ENCODE measurements at regions not wholly inside any gene's neighbourhood (a gene's known extent, or its start where the extent isn't known, plus 50 kb on each side); places are given as distances from the start of the nearest gene placed in this dataset.
"Not testable (repeated sequence)": the region's sequence is repeated elsewhere in the genome, so short reads cannot be mapped to it uniquely, and the experiment has no call there.

GRCh38 chr1:244768804-244769203 is 66.7 kb upstream of the COX20 start:
- TF ChIP-seq CTCF (IDR thresholded peaks at IDR 0.05; ENCODE audit: low read depth, low read length) = no peak
- no peak overlapping the region for H3K4me3 ChIP-seq
- no peaks in the 10 kb centered on the region for H3K4me1 ChIP-seq (ENCODE audit: low read depth)
- H3K27me3 ChIP-seq = no peaks in the 10 kb centered on the region
- DNase-seq (ENCODE audit: low read depth in 1 of 2, low spot score in 1 of 2) = no peak
- no peak overlapping the region for H3K27ac ChIP-seq
- no peaks in the 10 kb centered on the region for H3K9me3 ChIP-seq (ENCODE audit: low read depth)
- H3K36me3 ChIP-seq = no peaks in the 10 kb centered on the region

GRCh38 chr1:244770556-244770955 is 64.9 kb upstream of the COX20 start:
- H3K27ac ChIP-seq; H3K27me3 ChIP-seq; H3K4me3 ChIP-seq; DNase-seq (ENCODE audit: low read depth in 1 of 2, low spot score in 1 of 2); H3K4me1 ChIP-seq (ENCODE audit: low read depth); H3K36me3 ChIP-seq; H3K9me3 ChIP-seq (ENCODE audit: low read depth): not testable (repeated sequence)

- Histone ChIP-seq H3K4me1 (ENCODE audit: low read depth) (no peaks in the 10 kb centered on the region), H3K36me3 (no peaks in the 10 kb centered on the region), H3K9me3 (ENCODE audit: low read depth) (no peaks in the 10 kb centered on the region), H3K27me3 (no peaks in the 10 kb centered on the region), H3K27ac (no peak overlapping the region), H3K4me3 (no peak overlapping the region)
- DNase-seq (ENCODE audit: low read depth in 1 of 2, low spot score in 1 of 2) = no peak
- no peak for TF ChIP-seq CTCF (IDR thresholded peaks at IDR 0.05; ENCODE audit: low read depth, low read length)
Observed at GRCh38 chr1:244773513-244773912, 61.9 kb upstream of the COX20 start.

- H3K27me3 ChIP-seq; H3K9me3 ChIP-seq (ENCODE audit: low read depth); DNase-seq (ENCODE audit: low read depth in 1 of 2, low spot score in 1 of 2); H3K4me1 ChIP-seq (ENCODE audit: low read depth); H3K4me3 ChIP-seq; H3K36me3 ChIP-seq; H3K27ac ChIP-seq: not testable (repeated sequence)
Observed at GRCh38 chr1:244776783-244777182, 58.7 kb upstream of the COX20 start.

GRCh38 chr1:244778344-244778743 is 57.1 kb upstream of the COX20 start:
- DNase-seq (ENCODE audit: low read depth in 1 of 2, low spot score in 1 of 2) = peak in 1 of 2 donors; percentile 63
- H3K27me3 ChIP-seq = no peaks in the 10 kb centered on the region
- H3K27ac ChIP-seq = no peak overlapping the region
- no peaks in the 10 kb centered on the region for H3K9me3 ChIP-seq (ENCODE audit: low read depth)
- H3K4me1 ChIP-seq (ENCODE audit: low read depth) = no peaks in the 10 kb centered on the region
- H3K4me3 ChIP-seq = no peak overlapping the region
- no peak for TF ChIP-seq CTCF (IDR thresholded peaks at IDR 0.05; ENCODE audit: low read depth, low read length)
- no peaks in the 10 kb centered on the region for H3K36me3 ChIP-seq

GRCh38 chr1:244779410-244779809 is 56.0 kb upstream of the COX20 start:
- H3K4me3 ChIP-seq = no peak overlapping the region
- H3K9me3 ChIP-seq (ENCODE audit: low read depth) = no peaks in the 10 kb centered on the region
- H3K36me3 ChIP-seq = no peaks in the 10 kb centered on the region
- no peak for TF ChIP-seq CTCF (IDR thresholded peaks at IDR 0.05; ENCODE audit: low read depth, low read length)
- no peak for DNase-seq (ENCODE audit: low read depth in 1 of 2, low spot score in 1 of 2)
- no peaks in the 10 kb centered on the region for H3K27me3 ChIP-seq
- no peak overlapping the region for H3K27ac ChIP-seq
- no peaks in the 10 kb centered on the region for H3K4me1 ChIP-seq (ENCODE audit: low read depth)

- no peak for DNase-seq (ENCODE audit: low read depth in 1 of 2, low spot score in 1 of 2)
- no peak for TF ChIP-seq CTCF (IDR thresholded peaks at IDR 0.05; ENCODE audit: low read depth, low read length)
- Histone ChIP-seq H3K36me3 (no peaks in the 10 kb centered on the region), H3K4me1 (ENCODE audit: low read depth) (no peaks in the 10 kb centered on the region), H3K27ac (no peak overlapping the region), H3K27me3 (no peaks in the 10 kb centered on the region), H3K4me3 (no peak overlapping the region), H3K9me3 (ENCODE audit: low read depth) (no peaks in the 10 kb centered on the region)
Observed at GRCh38 chr1:244780311-244780710, 55.1 kb upstream of the COX20 start.
